ENCODE measurements at regions not wholly inside any gene's neighbourhood (a gene's known extent, or its start where the extent isn't known, plus 50 kb on each side); places are given as distances from the start of the nearest gene placed in this dataset.
A peak's percentile ranks its signal among the peaks of the same experiment; 100 is the strongest.

GRCh38 chr15:36401586-36401966 is 177.8 kb upstream of the CDIN1 start:
- H3K18ac ChIP-seq (ENCODE audit: low read depth in 1 of 2, low read length in 2 of 2): no peak overlapping the region
- no peak overlapping the region for H4K8ac ChIP-seq (ENCODE audit: low read length)
- H3K79me1 ChIP-seq (replicated peaks; ENCODE audit: low read length, poor library complexity, severe bottlenecking): no peaks in the 10 kb centered on the region
- no peak overlapping the region for H4K91ac ChIP-seq (ENCODE audit: low read length)
- no peak overlapping the region for H3K14ac ChIP-seq (ENCODE audit: low read length in 2 of 2)
- H3K27ac ChIP-seq (ENCODE audit: low read length, poor library complexity, severe bottlenecking): no peak overlapping the region
- H3K4ac ChIP-seq (ENCODE audit: low read depth in 1 of 2, low read length in 2 of 2): no peak overlapping the region
- no peak overlapping the region for H3K4me2 ChIP-seq (ENCODE audit: low read length, poor library complexity, severe bottlenecking)
- WGBS: 83% methylated on average over 1 of the region's 3 CpGs
- no peak overlapping the region for H3K23ac ChIP-seq (ENCODE audit: low read length in 2 of 2)
- DNase-seq: peak; percentile 22
- H2AFZ ChIP-seq (ENCODE audit: low read depth, low read length): no peak overlapping the region
- peak overlapping the region in 1 of 2 experiments; percentile 70 for H3K4me3 ChIP-seq (ENCODE audit: insufficient read depth in 1 of 2, low read depth in 1 of 2, low read length in 2 of 2)
- no peak overlapping the region for H2BK120ac ChIP-seq (ENCODE audit: low read depth, low read length)
- no peaks in the 10 kb centered on the region for H3K9me3 ChIP-seq (ENCODE audit: control insufficient read depth, low read length)
- H3K36me3 ChIP-seq (ENCODE audit: control insufficient read depth in 1 of 2, insufficient read depth in 2 of 2, low read depth in 1 of 2, low read length in 2 of 2): no peaks in the 10 kb centered on the region
- H2AK5ac ChIP-seq (ENCODE audit: low read length, severe bottlenecking): no peak overlapping the region
- H3K9ac ChIP-seq (ENCODE audit: low read length): peak overlapping the region; percentile 84
- H2BK12ac ChIP-seq (ENCODE audit: low read length in 2 of 2): no peak overlapping the region
- no peak overlapping the region for H2BK15ac ChIP-seq (ENCODE audit: low read depth, poor library complexity, severe bottlenecking)
- no peaks in the 10 kb centered on the region for H3K4me1 ChIP-seq (ENCODE audit: control insufficient read depth, insufficient read depth, low read depth, low read length)
- H2BK5ac ChIP-seq (ENCODE audit: low read depth, low read length, poor library complexity, severe bottlenecking): no peak overlapping the region
- no peaks in the 10 kb centered on the region for H3K27me3 ChIP-seq (ENCODE audit: control insufficient read depth in 1 of 2, insufficient read depth in 1 of 2, low read length in 2 of 2)

GRCh38 chr15:36403351-36403750 is 176.1 kb upstream of the CDIN1 start:
- no peak overlapping the region for H3K4me2 ChIP-seq (ENCODE audit: low read length, poor library complexity, severe bottlenecking)
- no peak overlapping the region for H3K23ac ChIP-seq (ENCODE audit: low read length in 2 of 2)
- WGBS: 77% methylated on average over 3 of the region's 5 CpGs
- no peak overlapping the region for H2AFZ ChIP-seq (ENCODE audit: low read depth, low read length)
- H3K79me1 ChIP-seq (replicated peaks; ENCODE audit: low read length, poor library complexity, severe bottlenecking): no peaks in the 10 kb centered on the region
- H4K91ac ChIP-seq (ENCODE audit: low read length): no peak overlapping the region
- no peak overlapping the region for H2BK5ac ChIP-seq (ENCODE audit: low read depth, low read length, poor library complexity, severe bottlenecking)
- no peak overlapping the region for H3K4me3 ChIP-seq (ENCODE audit: insufficient read depth in 1 of 2, low read depth in 1 of 2, low read length in 2 of 2)
- H4K8ac ChIP-seq (ENCODE audit: low read length): no peak overlapping the region
- H3K4me1 ChIP-seq (ENCODE audit: control insufficient read depth, insufficient read depth, low read depth, low read length): peaks cover 2% of the 10 kb centered on the region
- H3K14ac ChIP-seq (ENCODE audit: low read length in 2 of 2): no peak overlapping the region
- H2BK12ac ChIP-seq (ENCODE audit: low read length in 2 of 2): no peak overlapping the region
- no peak overlapping the region for H2BK120ac ChIP-seq (ENCODE audit: low read depth, low read length)
- no peak overlapping the region for H3K4ac ChIP-seq (ENCODE audit: low read depth in 1 of 2, low read length in 2 of 2)
- H3K27ac ChIP-seq (ENCODE audit: low read length, poor library complexity, severe bottlenecking): no peak overlapping the region
- no peak overlapping the region for H3K18ac ChIP-seq (ENCODE audit: low read depth in 1 of 2, low read length in 2 of 2)
- no peak overlapping the region for H2AK5ac ChIP-seq (ENCODE audit: low read length, severe bottlenecking)
- no peaks in the 10 kb centered on the region for H3K36me3 ChIP-seq (ENCODE audit: control insufficient read depth in 1 of 2, insufficient read depth in 2 of 2, low read depth in 1 of 2, low read length in 2 of 2)
- no peak overlapping the region for H3K9ac ChIP-seq (ENCODE audit: low read length)
- no peaks in the 10 kb centered on the region for H3K27me3 ChIP-seq (ENCODE audit: control insufficient read depth in 1 of 2, insufficient read depth in 1 of 2, low read length in 2 of 2)
- DNase-seq: no peak
- no peaks in the 10 kb centered on the region for H3K9me3 ChIP-seq (ENCODE audit: control insufficient read depth, low read length)
- H2BK15ac ChIP-seq (ENCODE audit: low read depth, poor library complexity, severe bottlenecking): no peak overlapping the region

GRCh38 chr15:36406366-36406765 is 173.1 kb upstream of the CDIN1 start:
- no peak overlapping the region for H2BK15ac ChIP-seq (ENCODE audit: low read depth, poor library complexity, severe bottlenecking)
- H3K23ac ChIP-seq (ENCODE audit: low read length in 2 of 2): no peak overlapping the region
- no peak overlapping the region for H3K14ac ChIP-seq (ENCODE audit: low read length in 2 of 2)
- no peak overlapping the region for H2BK5ac ChIP-seq (ENCODE audit: low read depth, low read length, poor library complexity, severe bottlenecking)
- no peak overlapping the region for H3K4me2 ChIP-seq (ENCODE audit: low read length, poor library complexity, severe bottlenecking)
- no peak overlapping the region for H2BK120ac ChIP-seq (ENCODE audit: low read depth, low read length)
- H4K8ac ChIP-seq (ENCODE audit: low read length): no peak overlapping the region
- no peak overlapping the region for H3K4ac ChIP-seq (ENCODE audit: low read depth in 1 of 2, low read length in 2 of 2)
- no peak overlapping the region for H3K9ac ChIP-seq (ENCODE audit: low read length)
- DNase-seq: no peak
- H2BK12ac ChIP-seq (ENCODE audit: low read length in 2 of 2): no peak overlapping the region
- H3K9me3 ChIP-seq (ENCODE audit: control insufficient read depth, low read length): peaks cover 3% of the 10 kb centered on the region
- no peaks in the 10 kb centered on the region for H3K27me3 ChIP-seq (ENCODE audit: control insufficient read depth in 1 of 2, insufficient read depth in 1 of 2, low read length in 2 of 2)
- H3K27ac ChIP-seq (ENCODE audit: low read length, poor library complexity, severe bottlenecking): no peak overlapping the region
- H3K18ac ChIP-seq (ENCODE audit: low read depth in 1 of 2, low read length in 2 of 2): no peak overlapping the region
- H3K36me3 ChIP-seq (ENCODE audit: control insufficient read depth in 1 of 2, insufficient read depth in 2 of 2, low read depth in 1 of 2, low read length in 2 of 2): no peaks in the 10 kb centered on the region
- no peak overlapping the region for H2AK5ac ChIP-seq (ENCODE audit: low read length, severe bottlenecking)
- H3K4me1 ChIP-seq (ENCODE audit: control insufficient read depth, insufficient read depth, low read depth, low read length): peaks cover 2% of the 10 kb centered on the region
- no peak overlapping the region for H4K91ac ChIP-seq (ENCODE audit: low read length)
- H3K79me1 ChIP-seq (replicated peaks; ENCODE audit: low read length, poor library complexity, severe bottlenecking): no peaks in the 10 kb centered on the region
- 80% methylated on average over 3 of the region's 3 CpGs for WGBS
- no peak overlapping the region for H3K4me3 ChIP-seq (ENCODE audit: insufficient read depth in 1 of 2, low read depth in 1 of 2, low read length in 2 of 2)
- H2AFZ ChIP-seq (ENCODE audit: low read depth, low read length): no peak overlapping the region

GRCh38 chr15:36406911-36407310 is 172.5 kb upstream of the CDIN1 start:
- Histone ChIP-seq H3K23ac (ENCODE audit: low read length in 2 of 2) (no peak overlapping the region), H3K18ac (ENCODE audit: low read depth in 1 of 2, low read length in 2 of 2) (peak overlapping the region in 1 of 2 experiments; percentile 11), H3K4me2 (ENCODE audit: low read length, poor library complexity, severe bottlenecking) (no peak overlapping the region), H4K91ac (ENCODE audit: low read length) (no peak overlapping the region), H3K4ac (ENCODE audit: low read depth in 1 of 2, low read length in 2 of 2) (peak overlapping the region in 1 of 2 experiments; percentile 10), H2BK120ac (ENCODE audit: low read depth, low read length) (no peak overlapping the region), H2AFZ (ENCODE audit: low read depth, low read length) (no peak overlapping the region), H2BK12ac (ENCODE audit: low read length in 2 of 2) (no peak overlapping the region), H4K8ac (ENCODE audit: low read length) (no peak overlapping the region), H3K14ac (ENCODE audit: low read length in 2 of 2) (no peak overlapping the region), H3K36me3 (ENCODE audit: control insufficient read depth in 1 of 2, insufficient read depth in 2 of 2, low read depth in 1 of 2, low read length in 2 of 2) (no peaks in the 10 kb centered on the region), H3K27ac (ENCODE audit: low read length, poor library complexity, severe bottlenecking) (no peak overlapping the region), H3K9me3 (ENCODE audit: control insufficient read depth, low read length) (peaks cover 3% of the 10 kb centered on the region), H3K4me3 (ENCODE audit: insufficient read depth in 1 of 2, low read depth in 1 of 2, low read length in 2 of 2) (no peak overlapping the region), H3K27me3 (ENCODE audit: control insufficient read depth in 1 of 2, insufficient read depth in 1 of 2, low read length in 2 of 2) (no peaks in the 10 kb centered on the region), H3K4me1 (ENCODE audit: control insufficient read depth, insufficient read depth, low read depth, low read length) (peaks cover 2% of the 10 kb centered on the region), H3K79me1 (replicated peaks; ENCODE audit: low read length, poor library complexity, severe bottlenecking) (no peaks in the 10 kb centered on the region), H2AK5ac (ENCODE audit: low read length, severe bottlenecking) (no peak overlapping the region), H3K9ac (ENCODE audit: low read length) (no peak overlapping the region), H2BK15ac (ENCODE audit: low read depth, poor library complexity, severe bottlenecking) (no peak overlapping the region), H2BK5ac (ENCODE audit: low read depth, low read length, poor library complexity, severe bottlenecking) (no peak overlapping the region)
- DNase-seq: no peak
- 0% methylated on average over 1 of the region's 3 CpGs for WGBS
